A549 (cell line): ENCODE measurements at regions not wholly inside any gene's neighbourhood (a gene's known extent, or its start where the extent isn't known, plus 50 kb on each side); places are given as distances from the start of the nearest gene placed in this dataset.

Experiments used
- CTCF ChIP-seq: fragments of >200 bp; sonication (Bioruptor Twin); formaldehyde crosslinking; IDR thresholded peaks from 3 replicates; pipeline ENCODE4 v1.5.1; 2016
- ELK1 ChIP-seq: fragments of 150-350 bp; IDR thresholded peaks from 2 replicates; pipeline ENCODE4 v1.6.1; 2014; ENCODE audit warnings: low read depth, mild to moderate bottlenecking, low read length
- MAX ChIP-seq: IDR thresholded peaks from 2 replicates; pipeline ENCODE4 v1.6.1; 2012
- MAZ ChIP-seq: fragments of 150-350 bp; IDR thresholded peaks from 2 replicates; pipeline ENCODE4 v1.6.1; 2014; ENCODE audit warnings: antibody characterized with exemption, low read depth, low read length, borderline replicate concordance
- MYC ChIP-seq: IDR thresholded peaks from 2 replicates; pipeline ENCODE4 v1.6.1; 2012; ENCODE audit warnings: mild to moderate bottlenecking, inconsistent platforms, low read length, improper control_type of control experiment, borderline replicate concordance
- NPAS2 ChIP-seq: fragments of 250-450 bp; sonication (Bioruptor Pico); IDR thresholded peaks from 2 replicates; pipeline ENCODE4 v1.8.0; 2022; ENCODE audit warnings: mild to moderate bottlenecking, moderate library complexity, borderline replicate concordance
- POLR2A ChIP-seq: IDR thresholded peaks from 2 replicates; pipeline ENCODE4 v1.6.1; 2012; ENCODE audit warnings: mild to moderate bottlenecking, low read length
- POLR2AphosphoS2 ChIP-seq: conservative IDR thresholded peaks from 2 replicates; pipeline ENCODE4 v1.6.1; 2012; ENCODE audit warnings: low read length, improper control_type of control experiment, inconsistent platforms
- RAD21 ChIP-seq, 2 experiments: fragments of >200 bp in 1 of 2; sonication (Bioruptor Twin) in 1 of 2; formaldehyde crosslinking in 1 of 2; IDR thresholded peaks in 1 of 2; conservative IDR thresholded peaks in 1 of 2; 2 replicates in 1 of 2; 3 replicates in 1 of 2; pipeline ENCODE4 v1.6.1; 2012 to 2018; ENCODE audit warnings: inconsistent platforms in 1 of 2
- REST ChIP-seq: fragments of 200-600 bp; sonication (generic); IDR thresholded peaks from 2 replicates; pipeline ENCODE4 v1.6.1; 2016; ENCODE audit warnings: antibody characterized with exemption, mild to moderate bottlenecking, moderate library complexity
- SMC3 ChIP-seq: fragments of >200 bp; sonication (Bioruptor Twin); formaldehyde crosslinking; IDR thresholded peaks from 3 replicates; pipeline ENCODE4 v1.6.1; 2018; ENCODE audit warnings: inconsistent platforms
- SREBF2 ChIP-seq: fragments of 450-650 bp; IDR thresholded peaks from 2 replicates; pipeline ENCODE4 v1.6.1; 2014; ENCODE audit warnings: mild to moderate bottlenecking, moderate library complexity
- ZNF302 ChIP-seq: fragments of 250-450 bp; sonication (Bioruptor Pico); IDR thresholded peaks from 2 replicates; pipeline ENCODE4 v1.9.0; 2021; ENCODE audit warnings: inconsistent platforms, mild to moderate bottlenecking, moderate library complexity

DNA sequence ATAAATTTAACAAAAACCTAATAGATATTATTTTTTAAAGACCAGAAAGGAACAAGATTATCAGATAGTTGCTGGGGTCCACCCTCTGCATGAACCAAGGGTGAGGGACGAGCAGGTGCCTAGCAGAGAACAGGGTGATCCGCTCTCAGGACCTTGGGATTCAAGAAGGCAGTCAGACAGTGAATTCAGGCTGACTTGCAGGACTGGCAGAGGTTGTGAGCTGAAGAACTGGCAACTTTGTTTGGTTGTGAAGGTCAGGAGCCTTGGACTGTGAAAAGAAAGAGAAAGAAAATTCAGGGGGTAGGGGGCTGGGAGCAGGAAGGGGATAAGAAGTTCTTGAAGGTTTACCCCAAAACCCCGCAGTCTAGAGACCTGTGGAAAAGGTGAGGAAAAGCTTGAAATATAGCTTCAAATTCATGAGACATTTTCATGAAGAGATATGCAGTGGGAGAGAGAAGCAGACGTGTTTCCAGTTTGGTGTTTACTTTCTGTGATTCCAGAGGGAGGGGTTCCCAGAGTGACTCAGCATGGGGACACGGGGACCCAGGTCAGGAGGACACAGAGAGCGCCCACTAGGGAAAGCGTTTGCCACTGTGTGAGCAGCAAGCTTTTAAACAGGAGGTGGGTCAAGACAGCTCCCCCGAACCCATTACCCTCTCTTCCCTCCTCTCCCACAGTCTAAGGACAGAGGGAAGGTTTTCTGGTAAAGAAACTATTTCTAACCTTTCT is 217.2 kb upstream of the UMPS start:
- 0 out of 3 replicates have a peak, but pooled peaks have one; percentile 5 for TF ChIP-seq CTCF
- TF ChIP-seq SMC3 = no peak
- TF ChIP-seq SREBF2 = no peak
- TF ChIP-seq ELK1 = no peak
- TF ChIP-seq POLR2A = no peak
- no peak for TF ChIP-seq REST
- no peak for TF ChIP-seq NPAS2 (CRISPR knock-in tag)
- TF ChIP-seq ZNF302 (CRISPR knock-in tag) = no peak
- TF ChIP-seq MAX = no peak
- TF ChIP-seq POLR2AphosphoS2 = no peak
- no peak for TF ChIP-seq RAD21 (conservative IDR thresholded peaks at IDR 0.05 in 1 of 2, IDR thresholded peaks at IDR 0.05 in 1 of 2)
- no peak for TF ChIP-seq MAZ
- TF ChIP-seq MYC = no peak
